T-helper 2 cell (primary cell): ENCODE measurements at regions not wholly inside any gene's neighbourhood (a gene's known extent, or its start where the extent isn't known, plus 50 kb on each side); places are given as distances from the start of the nearest gene placed in this dataset.
"Not testable (repeated sequence)": the region's sequence is repeated elsewhere in the genome, so short reads cannot be mapped to it uniquely, and the experiment has no call there.

Experiments used
- DNase-seq, 5 experiments: peaks; one replicate each; pipeline versions ENCODE4 v3.0.0 to v3.0.0-alpha.2; 2012 to 2022

DNA sequence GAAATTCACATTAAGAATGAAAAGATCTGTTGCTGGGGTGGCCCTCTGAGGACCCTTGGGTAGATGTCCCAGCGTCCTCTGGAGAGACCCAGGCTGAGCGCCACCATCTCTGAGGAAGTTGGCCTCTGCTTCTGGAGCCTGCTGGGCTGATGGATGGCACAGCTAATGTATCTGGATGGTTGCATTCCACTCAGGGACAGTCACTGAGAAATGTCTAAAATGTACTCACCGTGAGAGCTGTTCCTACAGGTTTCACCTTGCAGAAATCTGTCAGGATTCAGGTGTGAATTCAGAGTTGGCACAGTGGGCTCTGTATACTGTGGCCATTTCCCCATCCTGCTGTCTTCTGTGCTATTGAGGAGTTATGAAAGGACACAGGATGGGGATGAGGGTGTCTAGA is 247.2 kb downstream of the AACS start:
- no peak for DNase-seq

- no peak for DNase-seq
These were observed 249.0 kb downstream of the AACS start for GRCh38 chr12:125314051-125314755.

DNA sequence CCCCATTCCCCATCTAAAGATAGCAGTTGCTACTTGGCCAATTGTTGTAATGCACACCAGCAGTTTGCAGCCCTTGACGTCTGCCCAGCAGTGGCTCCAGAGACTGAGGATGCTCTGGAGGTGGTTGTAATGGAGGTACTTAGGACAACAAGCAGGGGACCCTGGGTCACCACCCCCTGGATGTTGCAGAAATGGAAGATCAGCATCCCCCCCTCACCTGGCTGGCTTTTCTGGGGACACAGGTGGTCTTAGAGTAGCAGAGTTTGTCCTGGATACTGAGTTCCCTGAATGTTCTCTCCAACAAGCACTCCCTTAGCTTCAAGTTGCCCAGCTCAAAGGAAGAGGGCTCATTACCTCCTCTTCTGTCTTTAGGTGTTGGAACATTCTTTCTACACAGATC is 250.5 kb downstream of the AACS start:
- no peak for DNase-seq

DNA sequence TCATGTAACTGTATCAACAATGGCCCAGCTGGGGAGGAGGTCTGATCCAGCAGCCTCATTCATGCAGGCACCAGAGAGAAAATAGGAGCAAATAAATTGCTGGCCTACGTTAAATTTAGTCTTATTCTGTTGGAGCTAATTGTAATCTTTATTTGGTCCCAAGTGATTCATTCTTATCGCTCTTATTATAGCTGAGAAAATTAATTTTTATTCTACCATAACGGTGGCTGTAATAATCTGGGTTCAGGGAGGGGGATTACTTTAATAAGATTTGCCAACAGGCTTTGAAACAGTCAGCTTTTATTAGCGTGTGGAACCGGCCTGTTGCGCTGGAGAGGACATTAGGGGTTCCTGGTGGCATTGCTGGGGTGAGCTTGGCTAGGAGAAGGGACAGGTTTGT is 254.9 kb downstream of the AACS start:
- DNase-seq = no peak

GRCh38 chr12:125324861-125325490 is 259.7 kb downstream of the AACS start:
- no peak for DNase-seq

DNA sequence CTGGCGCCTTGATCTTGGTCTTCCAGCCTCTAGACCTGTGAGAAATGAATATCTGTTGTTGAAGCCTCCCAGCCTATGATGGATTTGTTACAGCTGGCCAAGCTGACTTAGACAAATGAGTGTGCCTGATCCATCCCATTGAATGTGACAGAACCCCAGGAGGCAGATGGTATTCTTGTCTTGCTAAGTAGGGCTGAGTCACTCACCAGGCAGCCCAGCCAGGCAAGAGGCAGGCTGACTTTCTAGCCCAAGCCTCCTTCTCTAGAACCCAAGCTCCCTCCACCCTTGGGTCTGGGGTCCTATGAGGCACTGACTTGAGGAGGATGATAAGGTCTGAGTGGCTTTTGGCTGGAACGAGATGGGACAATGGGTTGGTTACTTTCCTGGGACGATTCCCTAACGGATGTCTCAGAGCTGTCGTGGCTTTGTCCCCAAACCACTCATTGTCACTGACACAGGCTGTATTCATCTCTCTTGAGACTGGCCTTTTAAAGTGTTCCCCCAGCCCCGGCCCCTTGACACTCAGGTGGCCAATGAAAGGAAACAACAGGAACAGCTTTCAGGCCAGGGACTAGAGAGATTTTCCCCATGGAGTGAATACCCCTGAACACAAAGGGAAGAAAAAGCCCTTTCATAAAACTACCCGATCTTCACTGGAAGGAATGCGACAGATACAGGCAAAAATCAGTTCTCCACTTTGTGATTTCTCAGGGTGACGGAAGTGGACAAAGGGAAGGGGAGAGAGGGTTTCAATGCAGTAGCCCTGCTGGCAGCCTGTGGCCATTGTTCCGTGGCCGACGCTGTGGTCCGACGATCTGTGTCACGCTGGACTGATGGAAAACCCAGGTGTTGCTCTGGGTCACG is 264.2 kb downstream of the AACS start:
- DNase-seq = no peak

DNA sequence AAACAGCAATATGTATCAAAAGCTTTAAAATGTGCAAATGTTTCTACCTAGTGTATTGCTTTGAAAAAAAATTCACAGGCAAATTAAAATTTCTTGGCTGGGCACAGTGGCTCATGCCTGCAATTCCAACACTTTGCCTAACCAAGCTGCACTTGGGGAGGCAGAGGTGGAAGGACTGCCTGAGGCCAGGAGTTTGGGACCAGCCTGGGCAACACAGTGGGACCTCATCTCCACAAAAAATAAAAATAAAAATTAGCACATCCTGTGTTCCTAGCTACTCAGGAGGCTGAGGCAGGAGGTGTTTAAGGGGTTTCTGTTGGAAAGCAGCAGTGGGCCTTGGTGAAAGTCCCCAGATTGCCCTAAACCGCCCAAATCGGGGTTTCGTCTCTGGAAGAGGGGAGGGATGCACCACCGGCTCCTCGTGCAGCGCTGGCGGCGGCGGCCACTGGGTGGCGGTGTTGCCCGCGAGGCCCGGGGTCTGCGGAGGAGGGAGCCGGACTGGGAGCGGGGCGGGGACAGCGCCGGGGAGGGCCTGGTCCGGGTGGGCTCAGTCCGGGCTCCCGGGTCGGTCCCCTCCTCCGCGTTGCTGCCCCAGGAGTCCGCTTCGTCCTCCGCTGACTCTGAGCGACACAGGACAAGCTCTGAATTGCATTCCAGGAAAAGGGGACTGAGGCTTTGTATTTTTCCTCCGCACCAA is 265.6 kb downstream of the AACS start:
- peak in 4 of 5 experiments; percentile 13 to 29 (median 20) for DNase-seq

- DNase-seq = no peak
These were observed 266.3 kb downstream of the AACS start for GRCh38 chr12:125331342-125332052.

GRCh38 chr12:125332900-125333299 is 267.7 kb downstream of the AACS start:
- no peak for DNase-seq

DNA sequence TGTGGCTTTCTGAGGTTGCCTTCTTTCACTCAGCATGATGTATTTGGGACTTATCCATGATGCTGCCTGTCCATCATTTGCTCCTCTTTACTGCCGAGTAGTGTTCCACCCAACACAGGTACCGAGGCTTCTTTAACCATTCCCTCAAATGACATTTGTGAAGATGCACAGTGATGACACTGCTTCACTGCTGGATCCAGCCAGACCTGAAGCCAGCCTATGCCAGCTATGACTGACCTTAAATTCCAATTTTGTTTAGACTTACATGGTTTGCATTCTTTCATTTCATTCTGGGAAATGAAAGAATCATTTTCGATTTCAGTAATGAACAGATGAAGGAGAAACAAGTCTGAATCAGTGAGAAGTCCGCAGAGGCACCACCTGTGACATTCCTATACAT is 271.0 kb downstream of the AACS start:
- no peak for DNase-seq

DNA sequence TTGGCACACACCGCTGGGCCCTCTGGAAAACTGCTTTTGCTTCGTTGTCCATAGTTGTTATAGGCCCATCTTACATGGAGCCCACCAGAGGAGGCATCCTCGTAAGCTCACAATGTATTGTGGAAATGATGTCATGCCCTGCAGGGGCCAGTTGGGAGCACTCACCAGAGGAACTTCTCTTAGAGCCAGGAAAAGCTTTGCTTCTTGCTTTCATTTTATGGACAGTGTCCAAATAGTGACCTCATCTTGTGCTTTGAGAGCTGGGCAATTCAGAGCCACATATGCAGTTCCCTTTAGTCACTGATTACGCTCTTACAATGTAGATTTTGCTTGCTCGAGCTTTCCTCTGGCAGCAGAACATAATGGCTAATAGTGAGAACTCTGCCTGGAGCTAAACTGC is 275.6 kb downstream of the AACS start:
- no peak for DNase-seq

DNA sequence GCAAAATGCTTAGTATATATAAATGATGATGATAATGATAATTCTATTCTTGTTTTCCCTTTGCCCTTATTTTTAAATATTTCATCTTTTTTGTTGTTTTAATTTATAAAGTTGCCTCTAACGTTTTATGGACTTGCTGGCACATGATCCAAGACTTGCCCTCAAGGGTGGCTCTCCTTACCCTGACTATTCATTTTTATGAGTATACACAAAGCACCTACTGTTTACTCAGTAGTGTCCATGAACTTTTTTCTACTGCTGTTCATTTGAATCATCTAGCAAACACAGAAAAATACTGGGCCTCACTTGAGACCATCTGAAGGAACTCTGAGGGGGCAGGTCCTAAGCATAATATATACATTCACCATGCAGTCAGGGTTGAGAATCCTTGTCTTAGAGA is 276.2 kb downstream of the AACS start:
- DNase-seq = no peak

DNA sequence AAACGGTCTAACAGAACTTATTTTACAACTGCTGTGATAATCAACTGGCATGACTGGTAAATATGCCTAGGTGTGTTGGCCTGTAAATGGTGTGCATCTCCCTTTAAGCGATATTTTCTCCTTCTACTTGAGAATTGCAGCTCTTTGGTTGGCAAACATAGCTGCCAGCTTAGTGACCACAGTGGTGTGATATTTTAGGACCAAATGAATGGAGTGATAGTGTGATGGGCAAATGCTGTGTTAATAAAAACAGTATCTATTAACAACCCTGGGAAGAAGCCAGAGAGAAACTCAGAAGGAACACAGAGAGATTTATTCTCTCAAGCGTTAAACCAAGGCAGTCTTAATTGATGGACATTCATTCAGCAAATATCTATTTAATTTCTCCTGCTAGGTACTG is 278.4 kb downstream of the AACS start:
- no peak for DNase-seq

GRCh38 chr12:125346362-125346761 is 281.1 kb downstream of the AACS start:
- DNase-seq = no peak

GRCh38 chr12:125351788-125352187 is 286.6 kb downstream of the AACS start:
- no peak for DNase-seq

- DNase-seq = not testable (repeated sequence)
These were observed 287.8 kb downstream of the AACS start for GRCh38 chr12:125353002-125353401.

- no peak for DNase-seq
These were observed 288.6 kb downstream of the AACS start for GRCh38 chr12:125353871-125354270.

- DNase-seq = no peak
These were observed 290.4 kb downstream of the AACS start for GRCh38 chr12:125355614-125356013.

GRCh38 chr12:125356111-125356510 is 290.9 kb downstream of the AACS start:
- no peak for DNase-seq

DNA sequence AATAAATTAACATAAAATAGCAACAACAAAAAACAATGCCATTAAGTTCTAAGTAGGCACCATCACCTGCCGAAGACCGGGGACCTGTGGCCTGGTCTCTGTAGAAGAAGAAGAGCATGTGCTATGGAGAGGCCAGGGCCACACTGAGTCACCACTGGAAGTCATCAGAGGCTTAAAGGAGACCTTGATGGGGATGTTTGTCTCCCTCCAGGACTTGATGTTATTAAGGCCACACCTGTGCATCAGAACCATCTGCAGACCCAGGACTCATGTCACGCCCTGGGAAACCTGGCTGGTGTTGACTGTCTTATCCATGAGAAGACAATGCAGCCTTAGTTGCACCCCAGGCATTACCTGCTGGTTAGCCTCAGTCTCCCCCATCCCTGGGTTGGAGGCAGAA is 292.3 kb downstream of the AACS start:
- DNase-seq = no peak

DNA sequence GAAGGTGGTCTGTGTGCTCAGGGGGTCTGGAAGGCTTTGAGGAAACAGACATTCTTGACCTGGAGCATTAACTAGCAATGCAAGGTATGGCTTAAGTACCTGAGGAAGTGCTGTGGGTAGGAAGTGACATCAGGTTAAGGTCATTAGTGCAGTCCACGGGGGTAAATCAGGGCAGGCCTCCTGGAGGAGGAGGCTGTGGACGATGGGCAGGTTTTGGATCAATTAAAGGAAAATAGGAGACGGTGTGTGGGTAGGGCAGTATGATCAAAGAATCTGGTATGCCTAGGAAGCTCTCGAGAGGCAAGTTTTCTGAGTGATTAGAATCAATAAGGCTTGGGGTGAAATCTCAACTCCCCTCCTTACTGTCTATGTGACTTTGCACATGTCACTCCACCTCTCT is 295.3 kb downstream of the AACS start:
- DNase-seq = no peak

DNA sequence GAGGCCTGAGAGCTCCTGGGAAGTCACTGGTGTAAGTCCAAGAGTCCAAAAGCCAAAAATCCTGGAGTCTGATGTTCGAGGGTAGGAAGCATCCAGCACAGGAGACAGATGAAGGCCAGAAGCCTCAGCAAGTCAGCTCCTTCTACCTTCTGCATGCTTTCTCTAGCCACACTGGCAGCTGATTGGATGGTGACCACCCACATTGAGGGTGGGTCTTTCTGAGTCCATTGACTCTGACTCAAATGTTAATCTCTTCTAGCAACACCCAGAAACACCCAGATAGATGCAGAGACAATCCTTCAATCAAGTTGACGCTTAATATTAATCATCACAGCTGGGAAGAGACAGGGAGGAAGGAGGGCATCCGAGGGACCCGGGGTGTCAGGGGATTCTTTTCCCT is 305.8 kb downstream of the AACS start:
- DNase-seq = no peak

DNA sequence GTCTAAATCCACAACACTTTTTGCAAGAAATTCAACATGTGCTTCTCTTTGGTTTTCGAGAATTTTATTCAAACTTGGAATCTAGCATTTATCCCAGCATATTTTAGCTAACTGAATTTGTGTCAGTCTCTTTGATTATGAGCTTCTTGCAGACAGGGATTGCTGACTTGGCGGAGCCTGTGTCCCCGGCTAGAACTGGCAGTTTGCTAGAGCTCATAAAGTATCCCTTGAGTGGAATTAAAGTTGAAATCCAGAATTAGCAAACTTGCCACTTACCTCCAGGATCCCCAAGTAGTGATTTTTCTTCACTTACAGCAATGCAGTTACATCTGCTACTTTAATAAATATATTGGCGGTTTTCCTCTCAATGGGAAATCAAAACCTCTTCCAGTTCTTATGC is 306.9 kb downstream of the AACS start:
- DNase-seq = no peak
